DOHH2 (cell line): ENCODE measurements at regions not wholly inside any gene's neighbourhood (a gene's known extent, or its start where the extent isn't known, plus 50 kb on each side); places are given as distances from the start of the nearest gene placed in this dataset.

Experiments
- H3F3A ChIP-seq: fragments of 200-600 bp; sonication (generic), shearing (Covaris generic); 2 replicates; pipeline ENCODE4 v1.6.0; 2016; ENCODE audit warnings: antibody characterized with exemption, mild to moderate bottlenecking; ENCODE audit not compliant: control insufficient read depth, insufficient read depth
- H3K27ac ChIP-seq: fragments of 200-600 bp; sonication (generic); 2 replicates; pipeline ENCODE4 v1.5.1; 2014; ENCODE audit warnings: low read depth, mild to moderate bottlenecking, low read length, moderate library complexity
- H3K27me3 ChIP-seq: fragments of 200-600 bp; sonication (generic); 2 replicates; pipeline ENCODE4 v1.6.1; 2014; ENCODE audit warnings: mild to moderate bottlenecking, low read length, mixed read lengths; ENCODE audit not compliant: control insufficient read depth
- H3K36me3 ChIP-seq: fragments of 200-600 bp; sonication (generic); 2 replicates; pipeline ENCODE4 v1.6.1; 2014; ENCODE audit warnings: mild to moderate bottlenecking, low read length, moderate library complexity, mixed read lengths; ENCODE audit not compliant: control insufficient read depth
- H3K4me1 ChIP-seq: fragments of 200-600 bp; sonication (generic); 2 replicates; pipeline ENCODE4 v1.6.1; 2014; ENCODE audit warnings: mild to moderate bottlenecking, low read length, mixed read lengths; ENCODE audit not compliant: control insufficient read depth
- H3K4me2 ChIP-seq: fragments of 200-600 bp; sonication (generic); 2 replicates; pipeline ENCODE4 v1.6.0; 2014; ENCODE audit warnings: mild to moderate bottlenecking, low read length, moderate library complexity
- H3K4me3 ChIP-seq: fragments of 200-600 bp; sonication (generic); 2 replicates; pipeline ENCODE4 v1.5.1; 2014; ENCODE audit warnings: mild to moderate bottlenecking, low read length, mixed read lengths
- H3K79me2 ChIP-seq: fragments of 200-600 bp; sonication (generic); 2 replicates; pipeline ENCODE4 v1.6.1; 2014; ENCODE audit warnings: mild to moderate bottlenecking, low read length, mixed read lengths; ENCODE audit not compliant: control insufficient read depth
- H3K9me2 ChIP-seq: fragments of 200-600 bp; sonication (generic); replicated peaks from 2 replicates; pipeline ENCODE4 v1.6.1; 2014; ENCODE audit warnings: mild to moderate bottlenecking, low read length, mixed read lengths; ENCODE audit not compliant: control insufficient read depth
- H3K9me3 ChIP-seq: fragments of 200-600 bp; sonication (generic); 2 replicates; pipeline ENCODE4 v1.6.1; 2014; ENCODE audit warnings: antibody characterized with exemption, low read length, mixed read lengths; ENCODE audit not compliant: control insufficient read depth, insufficient read depth
- H4K20me1 ChIP-seq: fragments of 200-600 bp; sonication (generic); 2 replicates; pipeline ENCODE4 v1.6.0; 2014; ENCODE audit warnings: low read depth, mild to moderate bottlenecking, antibody characterized with exemption, low read length, moderate library complexity; ENCODE audit not compliant: control insufficient read depth, insufficient read depth
- EZH2phosphoT487 ChIP-seq: fragments of 200-600 bp; sonication (generic); IDR thresholded peaks from 2 replicates; pipeline ENCODE4 v1.6.1; 2017; ENCODE audit warnings: borderline replicate concordance, mild to moderate bottlenecking, antibody characterized with exemption, low read length, moderate library complexity, mixed read lengths
- TF ChIP-seq, protein P1 (sequence below): fragments of 200-600 bp; sonication (generic); IDR thresholded peaks from one replicate; pipeline ENCODE4 v1.5.1; 2014; ENCODE audit warnings: antibody characterized with exemption, mild to moderate bottlenecking, low read depth, low read length; ENCODE audit not compliant: poor library complexity, severe bottlenecking

DNA sequence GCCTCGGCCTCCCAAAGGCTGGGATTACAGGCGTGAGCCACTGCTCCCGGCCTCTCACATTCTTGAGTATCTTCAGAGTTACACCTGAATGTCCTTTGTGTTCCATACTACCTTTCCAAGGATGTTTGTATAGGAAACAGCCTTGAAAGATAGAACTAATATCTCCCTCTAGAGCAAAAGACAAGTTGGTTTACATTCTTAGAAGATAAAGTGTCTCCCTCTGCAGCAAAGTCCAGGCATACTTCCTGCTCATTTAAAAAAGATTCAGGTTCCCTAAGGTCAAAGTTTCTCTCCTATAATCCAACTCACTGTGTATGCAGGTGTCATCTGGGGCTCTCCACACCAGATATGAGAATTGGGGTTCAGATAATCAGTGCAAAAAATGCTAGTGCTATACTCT, 224.4 kb downstream of the TPBG start:
- Histone ChIP-seq H3K4me1 (no peaks in the 10 kb centered on the region), H3K27me3 (peaks cover 4% of the 10 kb centered on the region; the same call in 1 of the 2 replicates), H3K27ac (no peak overlapping the region), H3K36me3 (no peaks in the 10 kb centered on the region), H3K4me2 (no peak overlapping the region), H3K9me3 (no peaks in the 10 kb centered on the region), H3K79me2 (no peaks in the 10 kb centered on the region), H4K20me1 (no peaks in the 10 kb centered on the region), H3K9me2 (no peaks in the 10 kb centered on the region), H3F3A (no peaks in the 10 kb centered on the region), H3K4me3 (no peak overlapping the region)
- TF ChIP-seq, protein P1, sequence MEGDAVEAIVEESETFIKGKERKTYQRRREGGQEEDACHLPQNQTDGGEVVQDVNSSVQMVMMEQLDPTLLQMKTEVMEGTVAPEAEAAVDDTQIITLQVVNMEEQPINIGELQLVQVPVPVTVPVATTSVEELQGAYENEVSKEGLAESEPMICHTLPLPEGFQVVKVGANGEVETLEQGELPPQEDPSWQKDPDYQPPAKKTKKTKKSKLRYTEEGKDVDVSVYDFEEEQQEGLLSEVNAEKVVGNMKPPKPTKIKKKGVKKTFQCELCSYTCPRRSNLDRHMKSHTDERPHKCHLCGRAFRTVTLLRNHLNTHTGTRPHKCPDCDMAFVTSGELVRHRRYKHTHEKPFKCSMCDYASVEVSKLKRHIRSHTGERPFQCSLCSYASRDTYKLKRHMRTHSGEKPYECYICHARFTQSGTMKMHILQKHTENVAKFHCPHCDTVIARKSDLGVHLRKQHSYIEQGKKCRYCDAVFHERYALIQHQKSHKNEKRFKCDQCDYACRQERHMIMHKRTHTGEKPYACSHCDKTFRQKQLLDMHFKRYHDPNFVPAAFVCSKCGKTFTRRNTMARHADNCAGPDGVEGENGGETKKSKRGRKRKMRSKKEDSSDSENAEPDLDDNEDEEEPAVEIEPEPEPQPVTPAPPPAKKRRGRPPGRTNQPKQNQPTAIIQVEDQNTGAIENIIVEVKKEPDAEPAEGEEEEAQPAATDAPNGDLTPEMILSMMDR, result no peak
- no peak for TF ChIP-seq EZH2phosphoT487

GRCh38 chr6:82588859-82589412, 225.3 kb downstream of the TPBG start:
- Histone ChIP-seq H3F3A (no peaks in the 10 kb centered on the region), H3K9me3 (no peaks in the 10 kb centered on the region), H3K4me2 (no peak overlapping the region), H3K4me1 (no peaks in the 10 kb centered on the region), H3K27ac (no peak overlapping the region), H4K20me1 (no peaks in the 10 kb centered on the region), H3K4me3 (no peak overlapping the region), H3K9me2 (no peaks in the 10 kb centered on the region), H3K36me3 (no peaks in the 10 kb centered on the region), H3K27me3 (no peaks in the 10 kb centered on the region), H3K79me2 (no peaks in the 10 kb centered on the region)
- TF ChIP-seq, protein P1, result no peak
- no peak for TF ChIP-seq EZH2phosphoT487

DNA sequence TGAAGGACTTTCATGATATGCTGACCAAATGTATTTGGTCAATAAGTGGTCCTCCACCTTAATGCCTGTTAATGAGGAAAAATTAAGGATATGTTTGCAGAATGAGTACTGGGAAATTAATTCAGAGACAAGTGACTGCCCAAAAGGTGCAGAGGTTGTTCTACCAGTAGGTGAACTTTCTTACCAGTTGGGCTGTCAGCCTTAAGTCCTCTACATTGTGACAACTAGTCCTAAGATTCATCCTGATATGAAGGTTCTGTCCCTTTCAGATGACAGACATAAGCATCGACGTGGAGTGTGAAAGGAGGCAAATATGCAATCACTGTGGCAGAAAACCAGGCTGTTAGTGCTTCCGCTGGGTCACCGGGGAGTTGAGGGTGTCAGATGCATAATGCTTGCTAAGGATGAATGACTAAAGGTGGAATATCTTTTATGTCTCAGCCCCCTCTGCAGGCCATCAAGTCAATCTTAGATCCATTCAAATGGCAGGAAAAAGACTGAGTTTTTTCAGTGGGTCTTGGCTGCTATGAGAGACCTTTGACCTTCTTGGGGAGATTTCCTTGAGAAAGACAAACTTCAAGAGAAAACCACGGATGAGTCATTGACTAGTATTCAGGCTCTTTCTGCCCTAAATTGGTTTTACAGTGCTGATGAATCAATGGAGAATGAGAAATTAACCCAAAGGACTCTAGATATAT, 226.0 kb downstream of the TPBG start:
- Histone ChIP-seq H3K36me3 (no peaks in the 10 kb centered on the region), H3F3A (no peaks in the 10 kb centered on the region), H3K79me2 (no peaks in the 10 kb centered on the region), H3K27me3 (no peaks in the 10 kb centered on the region), H3K4me3 (no peak overlapping the region), H3K4me2 (no peak overlapping the region), H4K20me1 (no peaks in the 10 kb centered on the region), H3K4me1 (no peaks in the 10 kb centered on the region), H3K9me2 (no peaks in the 10 kb centered on the region), H3K9me3 (no peaks in the 10 kb centered on the region), H3K27ac (no peak overlapping the region)
- TF ChIP-seq EZH2phosphoT487, result no peak
- TF ChIP-seq, protein P1, result no peak
